H1 (cell line): ENCODE measurements at regions not wholly inside any gene's neighbourhood (a gene's known extent, or its start where the extent isn't known, plus 50 kb on each side); places are given as distances from the start of the nearest gene placed in this dataset.
A peak's percentile ranks its signal among the peaks of the same experiment; 100 is the strongest.

Experiments
- CTCF ChIA-PET: fragments of 300-600 bp; sonication (Branson Sonifier 250); formaldehyde crosslinking; loops from one replicate; lab custom pipeline; 2021; ENCODE audit not compliant: partially characterized antibody; lab: Charles Lee
- POLR2A ChIA-PET: fragments of 300-600 bp; sonication (Branson Sonifier 250); formaldehyde crosslinking; loops from one replicate; lab custom pipeline; 2021; ENCODE audit warnings: inconsistent platforms; ENCODE audit not compliant: partially characterized antibody; lab: Charles Lee
- DNase-seq, 2 experiments: peaks; one replicate each; pipeline versions ENCODE4 v3.0.0 to v3.0.0-alpha.2; 2010 to 2022; ENCODE audit warnings: low spot score in 2 of 2, low read depth in 1 of 2, mixed read lengths in 1 of 2
- FAIRE-seq: peaks from 2 replicates; lab custom pipeline; 2011; peaks lifted over from hg19 to GRCh38; lab: Jason Lieb, UNC
- H2AFZ ChIP-seq: 2 replicates; pipeline ENCODE4 v1.8.1; 2012; ENCODE audit warnings: low read length, inconsistent platforms
- H2AK5ac ChIP-seq: 2 replicates; pipeline ENCODE4 v1.6.1; 2013; ENCODE audit warnings: low read depth, low read length
- H2BK120ac ChIP-seq: replicated peaks from 2 replicates; pipeline ENCODE3; 2013; ENCODE audit warnings: low read depth, low read length, inconsistent platforms
- H2BK12ac ChIP-seq: 2 replicates; pipeline ENCODE4 v1.6.1; 2013; ENCODE audit warnings: low read depth, low read length
- H2BK15ac ChIP-seq: 2 replicates; pipeline ENCODE4 v1.6.1; 2013; ENCODE audit warnings: low read length
- H2BK20ac ChIP-seq: 2 replicates; pipeline ENCODE4 v1.6.1; 2013; ENCODE audit warnings: low read length
- H2BK5ac ChIP-seq: 2 replicates; pipeline ENCODE4 v1.6.1; 2013; ENCODE audit warnings: low read depth, low read length
- H3K14ac ChIP-seq: 2 replicates; pipeline ENCODE4 v1.6.1; 2013; ENCODE audit warnings: inconsistent platforms; ENCODE audit not compliant: insufficient read length
- H3K18ac ChIP-seq: 2 replicates; pipeline ENCODE4 v1.6.1; 2013; ENCODE audit warnings: low read length; ENCODE audit errors: extremely low read depth
- H3K23ac ChIP-seq: 2 replicates; pipeline ENCODE4 v1.6.1; 2013; ENCODE audit warnings: inconsistent platforms; ENCODE audit not compliant: insufficient read length
- H3K23me2 ChIP-seq: 2 replicates; pipeline ENCODE4 v1.6.1; 2013; ENCODE audit warnings: low read depth, low read length
- H3K27ac ChIP-seq: 2 replicates; pipeline ENCODE4 v1.6.1; 2011; ENCODE audit warnings: low read depth, low read length, inconsistent platforms
- H3K27me3 ChIP-seq, 4 experiments: replicated peaks in 1 of 4; 1 replicate in 1 of 4; 2 replicates in 3 of 4; pipeline versions ENCODE4 v1.6.1 to v1.8.1; 2011 to 2013; ENCODE audit warnings: low read length in 3 of 4, mild to moderate bottlenecking in 3 of 4, inconsistent platforms in 2 of 4, mixed read lengths in 2 of 4, moderate library complexity in 1 of 4; ENCODE audit not compliant: control insufficient read depth in 3 of 4, insufficient read depth in 3 of 4; ENCODE audit errors: extremely low read depth in 1 of 4
- H3K36me3 ChIP-seq, 4 experiments: 2 replicates each; pipeline versions ENCODE4 v1.6.1 to v1.8.1; 2011 to 2013; ENCODE audit warnings: mild to moderate bottlenecking in 4 of 4, low read length in 3 of 4, moderate library complexity in 2 of 4, control low read depth in 1 of 4, inconsistent platforms in 1 of 4; ENCODE audit not compliant: insufficient read depth in 4 of 4, control insufficient read depth in 2 of 4
- H3K4ac ChIP-seq: replicated peaks from 2 replicates; pipeline ENCODE3; 2013; ENCODE audit warnings: low read length, low read depth, mixed read lengths, inconsistent platforms; ENCODE audit not compliant: insufficient read length
- H3K4me1 ChIP-seq, 4 experiments: replicated peaks in 1 of 4; 1 replicate in 1 of 4; 2 replicates in 3 of 4; pipeline versions ENCODE4 v1.6.1 to v1.8.1; 2011 to 2013; ENCODE audit warnings: low read length in 3 of 4, inconsistent platforms in 2 of 4, mixed read lengths in 1 of 4; ENCODE audit not compliant: insufficient read depth in 4 of 4, control insufficient read depth in 3 of 4
- H3K4me2 ChIP-seq, 2 experiments: 2 replicates each; pipeline versions ENCODE4 v1.6.1 to v1.8.1; 2011 to 2013; ENCODE audit warnings: low read depth in 2 of 2, low read length in 2 of 2, control low read depth in 1 of 2, inconsistent platforms in 1 of 2, mild to moderate bottlenecking in 1 of 2; ENCODE audit not compliant: insufficient read depth in 1 of 2
- H3K4me3 ChIP-seq, 4 experiments: fragments of 200-600, 300-600 bp in 1 of 4; sonication (generic), shearing (Covaris generic), sonication (Bioruptor Twin) in 1 of 4; 2 replicates each; pipeline versions ENCODE4 v1.5.1 to v1.8.1; 2011 to 2016; ENCODE audit warnings: low read length in 4 of 4, low read depth in 3 of 4, control low read depth in 2 of 4, inconsistent platforms in 2 of 4, mild to moderate bottlenecking in 2 of 4, mixed read lengths in 1 of 4, moderate library complexity in 1 of 4; ENCODE audit not compliant: insufficient read depth in 2 of 4; ENCODE audit errors: extremely low read depth in 1 of 4
- H3K56ac ChIP-seq: replicated peaks from 2 replicates; pipeline ENCODE3; 2013; ENCODE audit warnings: low read depth, mild to moderate bottlenecking, mixed read lengths, low read length, inconsistent platforms; ENCODE audit not compliant: insufficient read length
- H3K79me1 ChIP-seq: 2 replicates; pipeline ENCODE4 v1.6.1; 2013; ENCODE audit warnings: low read depth, low read length, control low read depth
- H3K79me2 ChIP-seq, 2 experiments: 2 replicates each; pipeline versions ENCODE4 v1.6.1 to v1.8.1; 2012 to 2013; ENCODE audit warnings: low read length in 2 of 2, mild to moderate bottlenecking in 2 of 2, inconsistent platforms in 1 of 2; ENCODE audit not compliant: insufficient read depth in 2 of 2, control insufficient read depth in 1 of 2
- H3K9ac ChIP-seq, 4 experiments: replicated peaks in 1 of 4; 1 replicate in 1 of 4; 2 replicates in 3 of 4; pipeline versions ENCODE4 v1.6.1 to v1.8.1; 2011 to 2013; ENCODE audit warnings: low read depth in 3 of 4, low read length in 3 of 4, control low read depth in 2 of 4, mild to moderate bottlenecking in 2 of 4, moderate library complexity in 2 of 4, inconsistent platforms in 1 of 4; ENCODE audit errors: extremely low read depth in 1 of 4
- H3K9me3 ChIP-seq, 2 experiments: 2 replicates each; pipeline versions ENCODE4 v1.6.1 to v1.8.1; 2012 to 2013; ENCODE audit warnings: mild to moderate bottlenecking in 2 of 2, moderate library complexity in 2 of 2, control low read depth in 1 of 2, inconsistent platforms in 1 of 2, low read depth in 1 of 2, low read length in 1 of 2, mixed read lengths in 1 of 2; ENCODE audit not compliant: insufficient read depth in 2 of 2
- H4K20me1 ChIP-seq, 2 experiments: replicated peaks in 1 of 2; 2 replicates each; pipeline versions ENCODE3 to v1.8.1; 2011 to 2013; ENCODE audit warnings: inconsistent platforms in 2 of 2, low read length in 2 of 2, mild to moderate bottlenecking in 1 of 2; ENCODE audit not compliant: insufficient read depth in 2 of 2, control insufficient read depth in 1 of 2
- H4K5ac ChIP-seq: 2 replicates; pipeline ENCODE4 v1.6.1; 2013; ENCODE audit warnings: low read length, low read depth, mixed read lengths, inconsistent platforms; ENCODE audit not compliant: insufficient read length
- H4K8ac ChIP-seq: 2 replicates; pipeline ENCODE4 v1.8.0; 2013; ENCODE audit warnings: mild to moderate bottlenecking, moderate library complexity, low read length, inconsistent platforms; ENCODE audit not compliant: insufficient read depth; ENCODE audit errors: extremely low read depth
- H4K91ac ChIP-seq: replicated peaks from 2 replicates; pipeline ENCODE3; 2013; ENCODE audit warnings: low read length, mixed read lengths, inconsistent platforms; ENCODE audit not compliant: insufficient read length
- CEBPB ChIP-seq: IDR thresholded peaks from 2 replicates; pipeline ENCODE4 v1.6.1; 2012; ENCODE audit warnings: low read depth, low read length
- CHD1 ChIP-seq: IDR thresholded peaks from 2 replicates; pipeline ENCODE4 v1.6.1; 2012; ENCODE audit warnings: low read depth, low read length, improper control_type of control experiment
- CHD2 ChIP-seq: IDR thresholded peaks from 2 replicates; pipeline ENCODE4 v1.6.1; 2012; ENCODE audit warnings: low read length, improper control_type of control experiment
- CREB1 ChIP-seq: IDR thresholded peaks from 2 replicates; pipeline ENCODE4 v1.6.1; 2012; ENCODE audit warnings: inconsistent platforms
- NRF1 ChIP-seq: IDR thresholded peaks from 2 replicates; pipeline ENCODE4 v1.6.1; 2011; ENCODE audit warnings: mild to moderate bottlenecking, low read depth, low read length, improper control_type of control experiment
- PHF8 ChIP-seq: fragments of 200-600 bp; sonication (generic); conservative IDR thresholded peaks from 2 replicates; pipeline ENCODE4 v1.7.1; 2012; ENCODE audit warnings: low read depth, mild to moderate bottlenecking, inconsistent platforms, low read length, moderate library complexity
- RBBP5 ChIP-seq: IDR thresholded peaks from 2 replicates; pipeline ENCODE4 v1.7.1; 2012; ENCODE audit warnings: low read depth, mild to moderate bottlenecking, inconsistent platforms, low read length, moderate library complexity, borderline replicate concordance
- RFX5 ChIP-seq: IDR thresholded peaks from 2 replicates; pipeline ENCODE4 v1.6.1; 2011; ENCODE audit warnings: low read depth, low read length, improper control_type of control experiment, borderline replicate concordance
- RNF2 ChIP-seq: fragments of 200-900, 300-1000 bp; sonication (generic); IDR thresholded peaks from 2 replicates; pipeline ENCODE4 v1.7.1; 2016; ENCODE audit warnings: borderline replicate concordance, low read depth, mild to moderate bottlenecking, antibody characterized with exemption, low read length; ENCODE audit not compliant: poor library complexity, severe bottlenecking; ENCODE audit errors: missing control alignments
- SIX5 ChIP-seq: IDR thresholded peaks from 2 replicates; pipeline ENCODE4 v1.6.1; 2011; ENCODE audit warnings: mild to moderate bottlenecking, low read depth, low read length
- SP4 ChIP-seq: IDR thresholded peaks from 2 replicates; pipeline ENCODE4 v1.6.1; 2012; ENCODE audit warnings: low read length, inconsistent platforms
- SUZ12 ChIP-seq: fragments of 200-600 bp; sonication (generic); IDR thresholded peaks from 2 replicates; pipeline ENCODE4 v1.6.1; 2012; ENCODE audit warnings: mild to moderate bottlenecking, inconsistent platforms, low read length, moderate library complexity, mixed read lengths
- whole genome bisulfite sequencing, 2 experiments: shearing (Covaris generic) in 1 of 2; methylation state at CpG; one replicate each; pipeline versions ENCODE4 v1.1.6 to v1.1.7; 2013 to 2015; ENCODE audit warnings: low lambda C conversion rate in 2 of 2, mixed read lengths in 2 of 2, inconsistent platforms in 1 of 2, low coverage in 1 of 2, missing lambda C conversion rate in 1 of 2; ENCODE audit not compliant: insufficient replicate concordance in 2 of 2, insufficient coverage in 1 of 2, insufficient read length in 1 of 2; ENCODE audit errors: extremely low coverage in 1 of 2, missing lambda C conversion rate in 1 of 2; 5-methylcytosine and 5-hydroxymethylcytosine counted together
- TF ChIP-seq, protein P1 (sequence below): IDR thresholded peaks from 2 replicates; pipeline ENCODE4 v1.6.1; 2012; ENCODE audit warnings: inconsistent platforms
- TF ChIP-seq, protein P2 (sequence below): IDR thresholded peaks from 2 replicates; pipeline ENCODE4 v1.6.1; 2011; ENCODE audit warnings: low read depth, mild to moderate bottlenecking, low read length; ENCODE audit not compliant: insufficient read depth

DNA sequence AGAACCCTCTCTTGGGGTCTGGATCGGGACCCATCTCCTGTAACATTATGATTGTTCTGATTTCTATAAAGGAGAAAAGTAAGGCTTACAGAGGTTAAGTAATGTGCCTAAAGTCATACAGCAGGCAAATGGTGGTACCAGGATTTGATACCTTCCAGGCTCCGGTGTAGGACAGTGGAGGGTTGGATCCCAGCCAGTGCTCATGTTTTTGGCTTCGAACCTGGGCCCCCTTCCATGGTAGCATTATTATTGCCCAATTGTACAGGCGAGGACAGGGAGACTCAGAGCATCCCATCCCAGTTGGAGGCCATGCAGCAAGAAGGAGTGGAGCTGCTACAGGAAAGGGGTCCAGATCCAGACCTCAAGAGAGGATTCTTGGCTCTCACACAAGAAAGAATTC lies 202.7 kb downstream of the TFAP2C start:
- H3K4me3 ChIP-seq = no peak overlapping the region
- DNase-seq (no peak), FAIRE-seq (no peak)
- H3K23ac ChIP-seq = no peak overlapping the region
- H3K56ac ChIP-seq = no peak overlapping the region
- peaks cover 0 to 18% (median 8%) of the 10 kb centered on the region in 4 experiments; a peak in 5 of 7 replicates for H3K4me1 ChIP-seq
- no peaks in the 10 kb centered on the region for H3K9me3 ChIP-seq
- peak overlapping the region; percentile 35 for H4K91ac ChIP-seq
- ChIA-PET CTCF (interaction anchor here (3.1 kb wide), 1 partner anchor 12 kb away, joined by 12 read pairs; no protein-coding TSS in a partner anchor), POLR2A (no interaction called here)
- no peaks in the 10 kb centered on the region for H3K36me3 ChIP-seq
- H4K20me1 ChIP-seq = no peaks in the 10 kb centered on the region
- 93% methylated on average over 4 of the region's 4 CpGs; no CpG with 5 or more reads in 1 of the 2 experiments for WGBS, 2 experiments
- H3K79me1 ChIP-seq = no peaks in the 10 kb centered on the region
- no peaks in the 10 kb centered on the region for H3K79me2 ChIP-seq
- no peak overlapping the region for H3K14ac ChIP-seq
- no peak overlapping the region for H2AFZ ChIP-seq
- H3K27me3 ChIP-seq = no peaks in the 10 kb centered on the region
- H3K9ac ChIP-seq = no peak overlapping the region
- no peak overlapping the region for H3K27ac ChIP-seq
- H3K18ac ChIP-seq = no peak overlapping the region
- 0 out of 2 replicates have a peak overlapping the region, but pooled peaks have one; percentile 23 for H2BK15ac ChIP-seq
- no peaks in the 10 kb centered on the region for H3K23me2 ChIP-seq
- no peak overlapping the region for H2BK5ac ChIP-seq
- no peak overlapping the region; the same call in 1 of the 2 replicates for H2BK12ac ChIP-seq
- H4K5ac ChIP-seq = no peak overlapping the region
- H3K4me2 ChIP-seq = no peak overlapping the region
- H4K8ac ChIP-seq = no peak overlapping the region
- no peak overlapping the region for H2BK120ac ChIP-seq
- H2AK5ac ChIP-seq = no peak overlapping the region
- no peak overlapping the region for H2BK20ac ChIP-seq
- no peak overlapping the region for H3K4ac ChIP-seq
- no peak for TF ChIP-seq RBBP5
- TF ChIP-seq CREB1 = no peak
- TF ChIP-seq PHF8 = no peak
- no peak for TF ChIP-seq CEBPB
- TF ChIP-seq CHD2 = no peak
- no peak for TF ChIP-seq NRF1
- no peak for TF ChIP-seq RFX5
- TF ChIP-seq RNF2 = no peak
- TF ChIP-seq SIX5 = no peak
- no peak for TF ChIP-seq SUZ12
- no peak for TF ChIP-seq SP4
- TF ChIP-seq, protein P1, sequence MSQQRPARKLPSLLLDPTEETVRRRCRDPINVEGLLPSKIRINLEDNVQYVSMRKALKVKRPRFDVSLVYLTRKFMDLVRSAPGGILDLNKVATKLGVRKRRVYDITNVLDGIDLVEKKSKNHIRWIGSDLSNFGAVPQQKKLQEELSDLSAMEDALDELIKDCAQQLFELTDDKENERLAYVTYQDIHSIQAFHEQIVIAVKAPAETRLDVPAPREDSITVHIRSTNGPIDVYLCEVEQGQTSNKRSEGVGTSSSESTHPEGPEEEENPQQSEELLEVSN = no peak
- TF ChIP-seq, protein P2, sequence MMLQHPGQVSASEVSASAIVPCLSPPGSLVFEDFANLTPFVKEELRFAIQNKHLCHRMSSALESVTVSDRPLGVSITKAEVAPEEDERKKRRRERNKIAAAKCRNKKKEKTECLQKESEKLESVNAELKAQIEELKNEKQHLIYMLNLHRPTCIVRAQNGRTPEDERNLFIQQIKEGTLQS = no peak
- no peak for TF ChIP-seq CHD1
